ENCODE measurements at regions not wholly inside any gene's neighbourhood (a gene's known extent, or its start where the extent isn't known, plus 50 kb on each side); places are given as distances from the start of the nearest gene placed in this dataset.

DNA sequence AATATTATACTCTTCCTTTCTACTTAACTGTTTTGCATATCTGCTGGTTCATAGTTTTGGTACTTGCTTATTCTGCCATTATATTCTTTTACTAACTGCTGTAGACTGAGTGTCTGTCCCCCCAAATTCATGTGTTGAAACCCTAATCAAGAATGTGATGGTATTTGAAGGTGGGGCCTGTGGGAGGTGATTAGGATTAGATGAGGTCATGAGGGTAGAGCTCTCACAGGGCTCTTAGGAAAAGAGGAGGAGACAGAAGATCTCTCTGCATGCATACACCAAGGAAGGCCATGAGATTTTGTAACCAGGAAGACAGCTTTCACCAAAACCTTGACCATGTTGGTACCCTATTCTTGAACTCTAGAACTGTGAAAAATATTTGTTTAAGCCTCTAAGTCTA lies 354.1 kb upstream of the B3GALT2 start:
- no peak overlapping the region for H3K4me3 ChIP-seq (ENCODE audit: low read depth in 1 of 2, low read length in 2 of 2)

DNA sequence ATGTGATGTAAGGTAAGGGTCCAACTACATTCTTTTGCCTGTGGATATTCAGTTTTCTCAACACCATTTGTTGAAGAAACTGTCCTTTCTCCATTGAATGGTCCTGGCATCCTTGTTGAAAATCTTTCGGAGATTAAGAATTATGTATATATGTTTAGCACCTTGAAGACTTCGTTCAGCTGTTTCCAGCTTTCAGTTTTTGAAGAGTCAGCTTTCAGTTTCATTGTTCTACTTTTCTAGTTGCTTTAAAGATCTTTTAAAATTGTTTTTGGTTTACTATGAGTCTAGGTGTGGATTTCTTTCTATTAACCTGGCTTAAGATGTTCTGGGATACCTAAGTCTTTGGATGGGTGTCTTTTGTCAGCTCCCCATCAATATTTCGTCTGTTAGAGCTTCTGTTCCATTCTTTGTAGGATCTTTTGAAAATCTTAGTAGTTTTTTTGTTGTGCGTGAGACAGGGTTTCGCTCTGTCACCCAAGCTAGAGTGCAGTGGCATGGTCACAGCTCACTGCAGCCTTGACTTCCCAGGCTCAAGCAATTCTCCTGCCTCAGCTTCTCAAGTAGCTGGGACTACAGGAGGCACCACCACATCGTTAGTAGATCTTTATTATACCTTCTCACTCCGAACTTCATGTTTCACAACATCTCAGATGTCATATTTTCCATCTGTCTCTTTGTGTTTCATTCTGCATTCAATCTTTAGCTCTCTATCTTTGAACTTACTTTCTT lies 353.5 kb upstream of the B3GALT2 start:
- no peaks in the 10 kb centered on the region for H3K9me3 ChIP-seq (ENCODE audit: control insufficient read depth in 1 of 2, low read length in 2 of 2)
- no peak overlapping the region for H3K4me3 ChIP-seq (ENCODE audit: low read depth in 1 of 2, low read length in 2 of 2)
- no peaks in the 10 kb centered on the region for H3K27me3 ChIP-seq (ENCODE audit: low read depth, low read length)
- no peak overlapping the region for H3K27ac ChIP-seq (ENCODE audit: low read length)
- no peaks in the 10 kb centered on the region for H3K4me1 ChIP-seq (ENCODE audit: control insufficient read depth in 1 of 2, insufficient read depth in 2 of 2, low read length in 2 of 2)
- H3K36me3 ChIP-seq (ENCODE audit: control insufficient read depth in 1 of 2, insufficient read depth in 2 of 2, low read length in 2 of 2), result no peaks in the 10 kb centered on the region

More for the DNA sequence above, 354.1 kb upstream of the B3GALT2 start:
- H3K27ac ChIP-seq (ENCODE audit: low read length), result no peak overlapping the region
- H3K4me1 ChIP-seq (ENCODE audit: control insufficient read depth in 1 of 2, insufficient read depth in 2 of 2, low read length in 2 of 2), result no peaks in the 10 kb centered on the region
- no peaks in the 10 kb centered on the region for H3K9me3 ChIP-seq (ENCODE audit: control insufficient read depth in 1 of 2, low read length in 2 of 2)
- H3K36me3 ChIP-seq (ENCODE audit: control insufficient read depth in 1 of 2, insufficient read depth in 2 of 2, low read length in 2 of 2), result no peaks in the 10 kb centered on the region
- no peaks in the 10 kb centered on the region for H3K27me3 ChIP-seq (ENCODE audit: low read depth, low read length)

DNA sequence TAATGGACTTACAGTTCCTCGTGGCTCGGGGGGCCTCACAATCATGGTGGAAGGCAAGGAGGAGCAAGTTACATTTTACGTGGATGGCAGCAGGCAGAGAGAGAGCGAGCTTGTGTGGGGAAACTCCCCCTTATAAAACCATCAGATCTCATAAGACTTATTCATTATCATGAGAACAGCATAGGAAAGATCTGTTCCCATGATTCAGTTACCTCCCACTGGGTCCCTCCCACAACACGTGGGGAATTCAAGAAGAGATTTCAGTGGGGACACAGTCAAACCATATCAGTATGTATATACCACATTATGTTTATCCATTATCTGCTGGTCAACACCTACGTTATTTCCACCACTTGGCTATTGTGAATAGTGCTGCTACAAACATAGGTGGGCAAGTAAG lies 352.3 kb upstream of the B3GALT2 start:
- Histone ChIP-seq H3K4me1 (ENCODE audit: control insufficient read depth in 1 of 2, insufficient read depth in 2 of 2, low read length in 2 of 2) (no peaks in the 10 kb centered on the region), H3K9me3 (ENCODE audit: control insufficient read depth in 1 of 2, low read length in 2 of 2) (no peaks in the 10 kb centered on the region), H3K27ac (ENCODE audit: low read length) (no peak overlapping the region), H3K27me3 (ENCODE audit: low read depth, low read length) (no peaks in the 10 kb centered on the region), H3K4me3 (ENCODE audit: low read depth in 1 of 2, low read length in 2 of 2) (no peak overlapping the region), H3K36me3 (ENCODE audit: control insufficient read depth in 1 of 2, insufficient read depth in 2 of 2, low read length in 2 of 2) (no peaks in the 10 kb centered on the region)

DNA sequence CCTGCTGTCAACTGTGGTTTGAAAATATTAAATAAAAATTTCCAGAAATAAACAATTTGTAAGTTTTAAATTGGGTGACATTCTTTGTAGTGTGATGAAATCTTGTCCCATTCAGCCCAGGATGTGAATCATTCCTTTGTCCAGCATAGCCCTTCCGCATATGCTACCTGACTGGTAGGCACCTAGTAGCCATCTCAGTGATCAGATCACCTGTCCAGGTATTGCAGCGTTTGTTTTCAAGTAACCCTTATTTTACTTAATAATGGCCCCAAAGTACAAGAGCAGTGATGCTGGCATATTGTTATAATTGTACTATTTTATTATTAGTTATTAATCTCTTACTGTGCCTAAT lies 351.6 kb upstream of the B3GALT2 start:
- H3K36me3 ChIP-seq (ENCODE audit: control insufficient read depth in 1 of 2, insufficient read depth in 2 of 2, low read length in 2 of 2), result no peaks in the 10 kb centered on the region
- no peak overlapping the region for H3K4me3 ChIP-seq (ENCODE audit: low read depth in 1 of 2, low read length in 2 of 2)
- no peaks in the 10 kb centered on the region for H3K9me3 ChIP-seq (ENCODE audit: control insufficient read depth in 1 of 2, low read length in 2 of 2)
- H3K27ac ChIP-seq (ENCODE audit: low read length), result no peak overlapping the region
- no peaks in the 10 kb centered on the region for H3K4me1 ChIP-seq (ENCODE audit: control insufficient read depth in 1 of 2, insufficient read depth in 2 of 2, low read length in 2 of 2)
- H3K27me3 ChIP-seq (ENCODE audit: low read depth, low read length), result no peaks in the 10 kb centered on the region

DNA sequence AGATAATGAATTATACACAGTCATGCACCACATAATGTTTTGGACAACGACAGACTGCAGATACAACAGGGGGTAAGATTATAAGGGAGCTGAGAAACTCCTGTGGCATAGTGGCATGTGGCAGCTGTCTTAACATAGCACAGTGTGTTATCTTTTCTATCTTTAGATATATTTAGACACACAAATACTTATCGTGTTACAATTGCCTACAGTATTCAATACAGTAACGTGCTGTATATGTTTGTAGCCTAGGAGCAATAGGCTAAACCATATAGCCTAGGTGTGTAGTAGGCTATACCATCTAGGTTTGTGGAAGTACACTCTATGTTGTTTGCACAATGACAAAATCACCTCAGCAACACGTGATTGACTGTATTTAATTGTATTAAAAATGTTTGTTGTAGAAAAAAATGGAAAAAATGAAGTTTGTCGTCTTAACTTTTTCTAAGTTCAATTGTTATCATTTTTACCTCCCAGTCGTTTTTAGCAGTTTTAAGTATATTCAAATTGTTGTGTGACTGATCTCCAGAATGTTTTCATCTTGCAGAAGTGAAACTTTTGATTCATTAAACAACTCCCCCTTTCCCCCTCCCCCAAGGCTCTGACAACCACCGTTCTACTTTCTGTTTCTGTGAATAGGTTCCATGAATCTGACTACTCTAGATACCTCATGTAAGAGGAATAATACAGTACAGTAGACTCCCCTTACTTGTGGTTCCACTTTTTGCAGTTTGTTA lies 351.0 kb upstream of the B3GALT2 start:
- Histone ChIP-seq H3K27ac (ENCODE audit: low read length) (no peak overlapping the region), H3K9me3 (ENCODE audit: control insufficient read depth in 1 of 2, low read length in 2 of 2) (no peaks in the 10 kb centered on the region), H3K4me3 (ENCODE audit: low read depth in 1 of 2, low read length in 2 of 2) (no peak overlapping the region), H3K27me3 (ENCODE audit: low read depth, low read length) (no peaks in the 10 kb centered on the region), H3K36me3 (ENCODE audit: control insufficient read depth in 1 of 2, insufficient read depth in 2 of 2, low read length in 2 of 2) (no peaks in the 10 kb centered on the region), H3K4me1 (ENCODE audit: control insufficient read depth in 1 of 2, insufficient read depth in 2 of 2, low read length in 2 of 2) (no peaks in the 10 kb centered on the region)

DNA sequence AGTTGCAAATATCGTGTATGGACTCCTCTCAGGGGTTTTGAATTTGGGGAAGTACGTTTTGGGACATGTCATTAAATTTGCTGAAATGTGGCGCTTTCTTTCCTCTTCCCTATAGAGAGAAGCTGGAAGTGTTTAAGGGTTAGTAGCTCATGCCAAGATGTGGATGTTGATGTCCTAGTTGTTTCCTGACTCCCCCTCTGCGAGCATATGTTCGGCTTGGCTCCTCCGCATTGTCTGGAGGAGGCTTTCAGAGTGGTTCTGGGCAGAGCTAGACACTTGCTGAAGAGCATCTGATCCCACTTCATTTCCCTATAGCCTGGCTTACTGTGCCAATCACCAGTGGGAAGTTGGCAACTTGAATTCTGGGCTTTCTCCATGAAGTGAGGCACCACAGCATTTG lies 347.4 kb upstream of the B3GALT2 start:
- H3K4me3 ChIP-seq (ENCODE audit: low read depth in 1 of 2, low read length in 2 of 2), result no peak overlapping the region
- H3K4me1 ChIP-seq (ENCODE audit: control insufficient read depth in 1 of 2, insufficient read depth in 2 of 2, low read length in 2 of 2), result no peaks in the 10 kb centered on the region
- no peak overlapping the region for H3K27ac ChIP-seq (ENCODE audit: low read length)
- no peaks in the 10 kb centered on the region for H3K9me3 ChIP-seq (ENCODE audit: control insufficient read depth in 1 of 2, low read length in 2 of 2)
- H3K36me3 ChIP-seq (ENCODE audit: control insufficient read depth in 1 of 2, insufficient read depth in 2 of 2, low read length in 2 of 2), result no peaks in the 10 kb centered on the region
- H3K27me3 ChIP-seq (ENCODE audit: low read depth, low read length), result no peaks in the 10 kb centered on the region

DNA sequence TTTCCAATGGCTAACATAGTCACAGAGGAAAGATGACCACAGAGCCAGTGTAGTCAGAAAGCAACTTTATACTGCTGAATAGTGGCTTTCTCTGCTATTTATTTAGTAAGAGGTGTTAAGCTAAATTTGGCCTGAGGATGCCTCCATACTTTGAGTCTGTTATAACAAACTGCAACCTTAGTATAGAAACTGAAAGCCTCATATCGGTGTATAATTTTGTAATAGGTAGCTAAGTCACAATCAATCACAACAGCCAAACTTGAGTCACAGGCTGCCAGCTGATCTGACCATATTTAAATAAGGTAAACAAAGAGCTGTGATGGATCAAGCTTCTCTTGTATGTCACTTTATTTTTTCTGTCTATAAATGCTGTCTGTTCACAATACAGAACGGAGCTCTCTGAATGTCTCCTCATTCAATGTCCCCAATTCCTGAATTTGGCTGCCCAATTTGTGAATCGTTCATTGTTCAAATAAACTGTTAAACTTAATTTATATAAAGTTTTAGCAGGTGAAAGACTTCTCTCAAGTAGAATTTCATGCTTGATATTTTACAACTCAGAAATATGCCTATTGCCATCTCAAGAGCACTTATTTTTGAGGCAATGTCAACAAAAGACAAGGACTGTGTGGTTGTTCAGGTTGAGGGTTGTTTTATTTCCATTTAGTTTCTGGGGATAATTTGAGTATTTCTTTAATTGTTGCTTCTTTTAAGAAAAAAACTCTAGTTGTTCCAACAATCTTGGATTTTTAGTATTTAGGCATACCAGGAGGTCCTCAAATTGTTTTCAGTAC lies 339.7 kb upstream of the B3GALT2 start:
- no peak overlapping the region for H3K27ac ChIP-seq (ENCODE audit: low read length)
- H3K4me1 ChIP-seq (ENCODE audit: control insufficient read depth in 1 of 2, insufficient read depth in 2 of 2, low read length in 2 of 2), result no peaks in the 10 kb centered on the region
- H3K9me3 ChIP-seq (ENCODE audit: control insufficient read depth in 1 of 2, low read length in 2 of 2), result no peaks in the 10 kb centered on the region

DNA sequence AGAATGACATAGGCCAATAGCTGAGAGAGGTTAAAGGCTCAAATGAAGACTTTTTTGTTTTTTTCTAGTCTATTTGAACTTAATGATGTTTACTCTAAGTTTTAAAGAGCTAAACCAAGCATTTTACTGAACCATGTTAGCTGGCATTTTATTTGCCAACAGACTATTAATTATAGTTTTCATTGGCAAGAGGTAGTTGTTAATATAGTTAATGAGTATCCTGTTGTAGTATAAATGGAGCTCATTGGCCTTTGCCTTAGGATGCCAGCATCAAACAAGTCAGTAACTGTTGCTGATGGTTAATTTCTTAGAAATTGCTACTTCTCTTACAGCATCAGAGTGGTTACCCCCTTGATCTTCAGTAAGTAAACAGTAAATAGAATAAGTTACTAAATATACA lies 339.0 kb upstream of the B3GALT2 start:
- Histone ChIP-seq H3K36me3 (ENCODE audit: control insufficient read depth in 1 of 2, insufficient read depth in 2 of 2, low read length in 2 of 2) (no peaks in the 10 kb centered on the region), H3K4me1 (ENCODE audit: control insufficient read depth in 1 of 2, insufficient read depth in 2 of 2, low read length in 2 of 2) (no peaks in the 10 kb centered on the region), H3K4me3 (ENCODE audit: low read depth in 1 of 2, low read length in 2 of 2) (no peak overlapping the region), H3K27ac (ENCODE audit: low read length) (no peak overlapping the region), H3K27me3 (ENCODE audit: low read depth, low read length) (no peaks in the 10 kb centered on the region), H3K9me3 (ENCODE audit: control insufficient read depth in 1 of 2, low read length in 2 of 2) (no peaks in the 10 kb centered on the region)

More for the DNA sequence above, 339.7 kb upstream of the B3GALT2 start:
- Histone ChIP-seq H3K27me3 (ENCODE audit: low read depth, low read length) (no peaks in the 10 kb centered on the region), H3K4me3 (ENCODE audit: low read depth in 1 of 2, low read length in 2 of 2) (no peak overlapping the region), H3K36me3 (ENCODE audit: control insufficient read depth in 1 of 2, insufficient read depth in 2 of 2, low read length in 2 of 2) (no peaks in the 10 kb centered on the region)

DNA sequence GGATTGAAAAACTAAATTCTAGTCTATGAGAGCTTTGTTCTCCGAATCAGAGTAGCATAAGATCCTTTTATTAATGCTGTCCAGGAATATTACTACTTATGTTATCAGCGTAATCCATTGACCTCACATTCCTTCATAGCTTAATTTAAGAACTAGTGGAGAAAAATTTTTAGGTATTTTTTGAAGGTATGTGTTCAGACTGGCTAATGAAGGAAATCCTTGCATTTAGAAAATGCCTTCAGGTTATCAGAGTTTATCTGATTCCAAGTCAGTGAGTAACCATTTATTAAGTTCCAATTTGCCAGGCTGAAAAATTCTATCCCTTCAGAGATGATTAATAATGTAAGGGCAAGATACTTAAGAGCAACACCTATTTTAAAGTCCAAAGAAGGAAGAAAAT lies 338.2 kb upstream of the B3GALT2 start:
- H3K4me3 ChIP-seq (ENCODE audit: low read depth in 1 of 2, low read length in 2 of 2), result no peak overlapping the region

DNA sequence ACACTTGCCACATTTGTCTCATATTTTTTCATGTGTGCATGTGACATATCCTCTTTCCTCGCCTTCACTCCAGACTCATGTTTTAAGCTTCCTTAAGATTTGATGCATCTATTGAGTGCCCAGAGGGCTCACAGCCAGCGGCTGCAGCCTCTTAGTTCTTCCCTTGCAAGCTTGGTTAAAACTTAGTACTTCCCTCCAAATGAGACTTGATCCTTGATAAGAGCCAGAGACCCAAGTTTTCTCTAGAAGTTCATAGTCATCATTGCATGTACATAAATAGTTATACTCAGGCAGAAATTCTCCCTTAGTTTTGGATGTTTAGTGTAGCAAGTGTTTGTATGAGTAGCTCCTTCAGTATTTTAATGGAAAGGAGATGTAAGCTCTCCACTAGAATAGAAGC lies 337.6 kb upstream of the B3GALT2 start:
- no peaks in the 10 kb centered on the region for H3K9me3 ChIP-seq (ENCODE audit: control insufficient read depth in 1 of 2, low read length in 2 of 2)
- no peaks in the 10 kb centered on the region for H3K27me3 ChIP-seq (ENCODE audit: low read depth, low read length)
- no peaks in the 10 kb centered on the region for H3K4me1 ChIP-seq (ENCODE audit: control insufficient read depth in 1 of 2, insufficient read depth in 2 of 2, low read length in 2 of 2)

More for the DNA sequence above, 338.2 kb upstream of the B3GALT2 start:
- Histone ChIP-seq H3K4me1 (ENCODE audit: control insufficient read depth in 1 of 2, insufficient read depth in 2 of 2, low read length in 2 of 2) (no peaks in the 10 kb centered on the region), H3K27me3 (ENCODE audit: low read depth, low read length) (no peaks in the 10 kb centered on the region), H3K9me3 (ENCODE audit: control insufficient read depth in 1 of 2, low read length in 2 of 2) (no peaks in the 10 kb centered on the region), H3K36me3 (ENCODE audit: control insufficient read depth in 1 of 2, insufficient read depth in 2 of 2, low read length in 2 of 2) (no peaks in the 10 kb centered on the region), H3K27ac (ENCODE audit: low read length) (no peak overlapping the region)

DNA sequence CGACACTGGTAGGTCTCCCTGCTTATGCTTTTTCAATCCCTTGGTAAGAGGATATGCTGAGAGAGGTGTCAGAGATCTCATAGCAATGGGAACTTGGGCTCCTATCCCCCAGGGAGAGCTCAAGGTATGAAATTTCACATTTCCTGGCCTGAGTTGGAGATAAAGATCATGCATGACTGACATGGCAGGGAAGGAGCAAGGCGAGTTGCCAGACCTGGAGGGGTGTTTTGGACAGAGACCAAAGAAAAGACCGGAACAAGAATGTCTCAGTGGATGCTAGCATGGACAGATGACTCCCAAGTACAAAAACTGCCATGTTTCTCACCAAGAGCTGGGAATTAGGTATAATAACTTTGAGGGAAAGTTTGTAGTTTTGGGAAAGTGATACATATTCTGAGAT lies 334.1 kb upstream of the B3GALT2 start:
- H3K4me3 ChIP-seq (ENCODE audit: low read depth in 1 of 2, low read length in 2 of 2), result no peak overlapping the region
- H3K36me3 ChIP-seq (ENCODE audit: control insufficient read depth in 1 of 2, insufficient read depth in 2 of 2, low read length in 2 of 2), result no peaks in the 10 kb centered on the region
- H3K4me1 ChIP-seq (ENCODE audit: control insufficient read depth in 1 of 2, insufficient read depth in 2 of 2, low read length in 2 of 2), result no peaks in the 10 kb centered on the region
- no peak overlapping the region for H3K27ac ChIP-seq (ENCODE audit: low read length)
- H3K9me3 ChIP-seq (ENCODE audit: control insufficient read depth in 1 of 2, low read length in 2 of 2), result no peaks in the 10 kb centered on the region
- H3K27me3 ChIP-seq (ENCODE audit: low read depth, low read length), result no peaks in the 10 kb centered on the region

More for the DNA sequence above, 337.6 kb upstream of the B3GALT2 start:
- H3K27ac ChIP-seq (ENCODE audit: low read length), result no peak overlapping the region
- no peaks in the 10 kb centered on the region for H3K36me3 ChIP-seq (ENCODE audit: control insufficient read depth in 1 of 2, insufficient read depth in 2 of 2, low read length in 2 of 2)
- H3K4me3 ChIP-seq (ENCODE audit: low read depth in 1 of 2, low read length in 2 of 2), result no peak overlapping the region
